Erythroblast (primary cell): ENCODE measurements at regions not wholly inside any gene's neighbourhood (a gene's known extent, or its start where the extent isn't known, plus 50 kb on each side); places are given as distances from the start of the nearest gene placed in this dataset.

Experiments used
- GATA1 ChIP-seq: IDR thresholded peaks from 2 replicates; pipeline ENCODE4 v1.6.1; 2011; ENCODE audit warnings: low read depth, mild to moderate bottlenecking, control low read depth, low read length, moderate library complexity
- POLR2A ChIP-seq: IDR thresholded peaks from 2 replicates; pipeline ENCODE4 v1.6.1; 2011; ENCODE audit warnings: mild to moderate bottlenecking, low read length

DNA sequence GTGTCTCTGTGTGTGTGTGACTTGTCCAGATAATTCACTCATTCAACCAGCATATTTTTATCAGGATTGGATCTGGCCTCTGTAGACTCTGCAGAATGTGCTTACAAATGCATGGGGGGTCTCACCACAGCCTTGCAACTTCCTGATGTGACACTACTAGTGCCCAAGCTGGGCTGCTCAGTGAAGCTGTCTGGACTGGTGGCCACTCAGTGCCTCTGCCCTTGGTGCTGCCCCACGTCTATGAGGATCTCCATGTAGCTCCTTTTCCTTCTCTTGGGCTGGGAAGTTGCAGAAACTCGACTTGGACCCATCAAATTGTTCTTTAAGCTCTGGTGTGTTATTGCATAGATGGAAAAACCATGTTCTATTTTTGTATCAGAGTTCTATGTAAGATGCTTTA, 75.8 kb downstream of the NRN1 start:
- TF ChIP-seq POLR2A (no peak), GATA1 (no peak)
